Erythroblast (primary cell): ENCODE measurements at regions not wholly inside any gene's neighbourhood (a gene's known extent, or its start where the extent isn't known, plus 50 kb on each side); places are given as distances from the start of the nearest gene placed in this dataset.

Source experiments
- DNase-seq, 2 experiments: peaks; one replicate each; lab custom pipeline; 2025; lab: John Stamatoyannopoulos, UW
- GATA1 ChIP-seq: IDR thresholded peaks from 2 replicates; pipeline ENCODE4 v1.6.1; 2011; ENCODE audit warnings: low read depth, mild to moderate bottlenecking, control low read depth, low read length, moderate library complexity
- POLR2A ChIP-seq: IDR thresholded peaks from 2 replicates; pipeline ENCODE4 v1.6.1; 2011; ENCODE audit warnings: mild to moderate bottlenecking, low read length

DNA sequence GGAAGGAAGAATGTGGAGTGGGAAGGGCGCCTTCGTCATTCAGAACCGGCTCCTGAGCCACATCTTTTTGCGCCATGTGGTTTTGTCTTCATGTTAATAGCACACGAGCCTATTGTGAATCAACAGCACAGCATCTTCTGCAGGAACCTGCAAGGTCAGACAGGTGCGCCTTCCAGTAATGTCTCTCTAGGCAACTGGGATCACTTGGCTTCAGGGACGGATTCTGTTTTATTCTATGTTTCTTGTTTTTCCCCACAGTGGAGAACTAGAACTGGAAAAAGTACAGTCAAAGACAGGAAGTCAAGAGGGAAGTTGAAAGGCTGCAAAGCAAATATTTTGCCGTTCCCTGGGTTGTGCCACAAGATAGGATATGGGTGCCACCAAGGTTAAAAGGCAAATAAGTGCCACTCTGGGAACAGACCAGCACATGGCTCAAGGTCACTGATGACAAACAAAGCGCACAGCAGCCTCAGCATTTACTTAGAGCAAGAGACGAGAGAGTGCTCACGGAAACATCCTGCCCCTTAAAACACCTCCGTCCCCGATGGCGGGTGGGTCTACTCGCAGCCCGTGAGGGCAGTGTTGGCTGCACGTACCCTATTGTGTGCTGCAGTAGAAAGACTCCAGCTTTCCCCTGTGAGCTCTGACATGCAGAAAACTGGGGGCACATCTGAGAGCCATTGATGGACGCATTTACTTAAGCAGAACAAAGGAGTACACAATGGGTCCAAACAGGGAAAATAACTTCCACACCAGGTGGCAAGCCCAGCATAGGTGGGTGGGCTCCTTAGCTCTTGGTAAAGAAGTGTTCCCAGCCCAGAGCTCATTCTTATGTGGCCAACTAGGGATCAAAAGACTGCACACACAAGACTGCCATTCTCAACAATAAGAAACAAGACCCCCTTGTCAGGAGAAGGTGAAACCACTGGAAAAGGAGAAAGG lies 107.2 kb upstream of the PARD3B start:
- TF ChIP-seq GATA1 (no peak), POLR2A (no peak)
- DNase-seq: no peak

DNA sequence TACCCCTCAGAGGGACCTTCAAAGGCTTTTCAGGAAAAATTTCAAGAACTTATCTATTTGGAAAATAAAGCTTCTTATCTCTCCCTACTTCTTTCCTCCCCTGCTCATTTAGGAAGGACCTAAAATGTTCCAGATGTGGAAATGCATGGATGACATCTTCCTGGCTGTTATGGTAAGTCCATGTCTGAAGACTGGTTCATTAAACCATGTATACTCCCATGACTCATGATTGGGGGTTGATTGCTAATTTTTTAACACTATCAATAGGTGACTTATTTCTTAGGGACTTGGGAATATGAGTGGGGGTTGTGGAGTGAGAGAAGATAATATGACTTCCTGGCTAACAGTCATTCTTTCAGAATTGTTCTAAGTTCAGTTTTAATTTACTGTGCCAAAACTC lies 104.0 kb upstream of the PARD3B start:
- DNase-seq: no peak
- TF ChIP-seq POLR2A (no peak), GATA1 (no peak)

DNA sequence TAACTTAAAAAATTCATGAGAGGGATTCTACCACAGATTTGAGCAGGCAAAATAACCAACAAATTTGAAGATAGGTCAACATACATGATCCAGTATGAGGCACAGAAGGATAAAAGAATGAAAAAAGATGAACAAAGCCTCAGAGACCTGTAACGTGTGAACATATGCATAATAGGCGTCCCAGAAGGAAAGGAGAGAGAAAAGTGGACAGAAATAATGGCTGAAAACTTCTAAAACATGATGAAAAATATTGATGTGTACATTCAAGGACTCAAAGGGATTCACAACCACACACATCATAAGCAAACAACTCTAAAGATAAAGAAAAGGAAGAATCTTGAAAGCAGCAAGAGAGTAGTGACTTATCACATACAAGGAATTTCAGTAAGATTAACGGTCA lies 100.1 kb upstream of the PARD3B start:
- TF ChIP-seq POLR2A: no peak
- no peak for TF ChIP-seq GATA1
- DNase-seq: no peak

DNA sequence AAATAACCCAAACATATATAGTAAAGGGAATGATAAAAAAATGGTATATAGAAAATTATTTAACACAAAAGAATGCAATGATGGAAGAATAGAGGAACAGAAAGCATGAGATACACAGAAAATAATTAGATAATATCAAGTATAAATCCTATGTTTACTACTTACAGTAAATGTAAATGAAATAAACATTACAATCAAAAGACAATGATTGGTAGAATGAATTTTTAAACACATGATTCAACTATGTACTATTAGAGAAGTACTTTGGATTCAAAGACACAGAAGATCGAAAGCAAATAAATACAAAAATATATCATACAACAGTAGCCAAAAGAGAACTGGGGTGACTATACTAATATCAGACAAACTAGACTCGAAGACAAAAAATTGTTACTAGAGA lies 97.6 kb upstream of the PARD3B start:
- DNase-seq: no peak
- TF ChIP-seq GATA1: no peak

DNA sequence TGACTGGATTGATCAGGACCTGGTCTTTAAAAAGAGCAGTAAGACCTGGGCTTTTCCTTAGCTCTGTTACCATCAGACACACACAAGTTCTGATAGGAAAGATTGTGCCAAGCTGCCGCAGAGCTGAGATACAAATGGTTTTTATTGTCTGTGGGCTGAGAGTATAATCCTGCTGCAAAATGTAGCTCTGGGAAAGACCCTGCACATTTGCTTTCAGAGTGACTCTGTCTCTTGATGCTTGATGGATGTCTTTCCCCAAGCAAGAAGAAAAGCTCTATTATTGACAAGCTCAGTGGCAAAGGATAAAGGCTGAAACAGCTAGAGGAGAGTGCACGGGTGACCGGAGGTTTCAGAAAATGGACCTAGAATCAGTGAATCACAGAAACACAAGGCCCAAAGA lies 95.3 kb upstream of the PARD3B start:
- TF ChIP-seq GATA1 (no peak), POLR2A (no peak)
- DNase-seq: no peak

DNA sequence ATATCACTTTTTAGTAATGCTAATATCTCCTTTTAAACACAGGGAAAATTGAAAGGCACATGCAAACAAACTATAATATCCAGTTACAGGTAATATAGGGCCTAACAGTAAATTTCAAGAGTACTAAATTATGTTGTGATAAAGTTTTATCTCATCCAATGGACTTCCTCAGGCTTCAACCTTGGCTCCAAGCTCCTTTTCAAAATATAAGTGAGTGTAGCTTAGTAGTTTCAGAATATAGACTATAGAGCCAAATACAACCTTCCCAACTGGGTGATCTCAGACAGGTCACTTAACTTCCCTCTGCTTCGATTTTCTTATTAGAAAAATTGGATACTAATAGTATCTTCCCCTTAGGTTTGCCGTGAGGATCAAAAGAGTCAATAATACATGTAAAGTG lies 93.5 kb upstream of the PARD3B start:
- TF ChIP-seq POLR2A (no peak), GATA1 (no peak)
- no peak for DNase-seq

DNA sequence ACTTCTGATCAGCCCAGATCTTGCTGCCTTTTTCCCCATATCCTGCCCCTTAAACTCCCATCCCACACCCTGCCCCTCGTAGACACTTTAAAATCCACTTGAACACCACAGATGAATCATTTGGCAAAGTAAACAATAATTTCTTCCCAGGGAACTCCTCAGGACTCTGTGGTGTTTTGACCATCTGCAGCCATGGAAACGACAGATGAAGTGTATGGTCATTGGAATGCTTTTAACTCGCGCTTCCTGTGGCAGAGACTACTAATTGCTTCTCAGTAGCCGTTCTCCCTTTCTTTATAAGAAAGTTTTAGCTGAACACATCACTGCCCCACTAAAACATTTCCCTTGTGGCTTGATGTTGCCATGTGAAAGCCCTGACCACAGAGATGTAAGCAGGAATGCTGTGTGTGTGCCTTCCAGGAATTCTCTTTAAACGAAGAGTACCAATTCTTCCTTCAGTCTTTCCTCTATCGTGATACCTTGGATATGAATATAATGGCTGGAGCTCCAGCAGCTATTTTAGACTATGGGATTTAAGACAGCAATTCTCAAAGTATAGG lies 92.7 kb upstream of the PARD3B start:
- DNase-seq: no peak
- no peak for TF ChIP-seq GATA1
- no peak for TF ChIP-seq POLR2A

DNA sequence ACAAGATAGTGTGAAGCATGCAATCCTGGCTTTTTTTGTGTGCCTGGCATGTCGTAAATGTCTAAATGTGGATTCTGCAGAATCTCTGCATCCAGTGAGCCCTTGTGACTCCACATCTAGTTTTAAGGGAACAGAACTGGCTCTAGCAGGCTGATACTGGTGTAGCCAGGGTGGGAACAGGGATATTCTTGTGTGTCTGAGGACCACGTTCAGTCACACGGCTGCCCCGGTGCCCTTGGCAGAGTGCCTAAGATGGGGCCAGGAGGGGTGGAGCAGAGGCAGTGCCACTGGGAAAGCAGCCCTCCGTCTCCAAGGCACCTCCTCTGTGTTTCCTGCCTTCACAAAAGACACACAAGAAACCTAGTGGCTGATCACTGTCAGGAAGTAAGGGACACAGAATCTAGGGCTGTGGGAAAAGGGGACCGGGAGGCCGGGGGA lies 91.5 kb upstream of the PARD3B start:
- TF ChIP-seq POLR2A (no peak), GATA1 (no peak)

DNA sequence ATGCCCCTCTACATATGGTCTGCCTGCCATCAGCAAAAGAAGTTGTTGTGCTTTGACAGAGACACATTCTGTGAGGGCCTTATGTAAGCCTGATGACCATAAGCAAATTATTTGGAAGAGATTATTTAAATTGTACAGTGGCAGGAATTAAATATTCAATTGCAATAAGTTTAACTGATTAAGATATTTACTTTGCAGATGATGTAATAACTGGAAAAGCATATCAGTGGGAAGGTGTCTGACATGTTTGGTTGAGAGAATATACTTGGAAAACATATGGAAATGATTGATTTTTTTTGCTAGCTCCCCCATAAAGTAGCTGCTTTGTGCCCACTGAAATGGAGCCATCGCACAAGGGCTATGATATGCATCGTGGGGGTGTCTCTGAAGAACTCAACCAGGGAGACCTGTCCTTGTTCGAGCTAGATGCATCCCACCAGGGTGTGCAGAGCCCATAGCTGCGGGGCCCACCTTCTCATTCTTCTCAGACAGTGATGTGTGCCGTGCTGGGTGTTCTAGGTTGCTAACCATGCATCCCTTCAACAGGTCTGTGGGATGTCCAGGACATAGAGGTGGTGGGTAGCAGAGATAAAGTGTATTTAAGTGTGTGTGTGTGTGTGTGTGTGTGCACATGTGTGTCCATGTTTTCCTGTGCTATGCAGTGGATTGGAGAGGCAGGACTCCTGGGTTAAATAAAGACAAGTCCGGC lies 90.4 kb upstream of the PARD3B start:
- TF ChIP-seq GATA1 (no peak), POLR2A (no peak)
- no peak for DNase-seq

More for the DNA sequence above, 91.5 kb upstream of the PARD3B start:
- DNase-seq: no peak

DNA sequence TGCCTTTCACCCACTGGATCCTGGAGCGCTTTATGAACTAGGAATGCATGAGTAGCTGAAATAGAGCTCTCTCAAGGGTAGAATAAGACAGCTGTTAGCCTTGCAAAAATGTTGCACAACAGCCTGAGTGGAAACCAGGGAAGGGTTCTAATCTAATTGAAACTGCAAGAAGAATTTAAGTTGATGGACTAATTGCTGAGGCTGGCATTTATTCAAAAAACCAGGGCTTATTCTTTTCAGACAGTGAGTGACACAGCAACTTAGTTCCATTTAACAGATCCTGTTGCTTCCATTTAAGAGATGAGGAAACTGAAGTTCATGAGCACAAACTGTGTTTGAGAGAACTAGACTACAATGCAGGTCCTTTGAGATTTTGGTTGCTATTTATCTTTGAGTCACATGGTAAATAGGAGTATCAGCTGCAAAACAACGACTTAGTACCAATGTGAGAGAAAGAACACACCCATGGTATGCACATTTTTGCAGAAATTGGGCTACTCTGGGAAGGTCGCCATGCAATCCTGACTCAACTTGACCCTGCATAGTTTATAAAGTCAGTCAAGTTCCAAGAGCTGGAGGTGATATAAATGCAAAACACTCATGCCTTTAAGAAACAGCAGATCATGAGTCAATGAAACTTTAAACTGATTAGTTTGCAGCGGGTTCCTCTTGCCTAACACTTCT lies 76.4 kb upstream of the PARD3B start:
- TF ChIP-seq GATA1: no peak
- TF ChIP-seq POLR2A: no peak
- DNase-seq: no peak

DNA sequence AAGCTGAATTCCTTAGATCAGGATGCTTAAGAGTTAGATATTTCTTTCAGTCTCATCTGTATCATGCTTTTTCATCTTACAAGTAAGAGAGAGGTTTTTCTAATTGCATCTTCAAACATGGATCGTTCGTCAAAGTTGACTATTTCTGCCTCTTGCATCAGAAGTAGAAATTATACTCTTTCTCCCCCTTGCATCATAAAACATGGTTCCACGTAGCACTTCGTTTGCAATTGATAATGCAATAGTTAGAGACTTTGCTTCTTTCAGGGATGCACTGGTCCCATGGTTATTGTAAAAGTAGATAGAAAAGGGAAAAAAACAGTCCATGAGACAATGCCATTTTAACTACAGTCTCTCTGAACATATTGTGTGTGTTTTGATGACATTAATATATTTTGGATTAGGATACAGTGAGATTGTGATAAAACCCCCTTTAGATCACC lies 75.1 kb upstream of the PARD3B start:
- peak in 1 of 2 experiments; percentile 53 for DNase-seq
- no peak for TF ChIP-seq POLR2A
- TF ChIP-seq GATA1: no peak

DNA sequence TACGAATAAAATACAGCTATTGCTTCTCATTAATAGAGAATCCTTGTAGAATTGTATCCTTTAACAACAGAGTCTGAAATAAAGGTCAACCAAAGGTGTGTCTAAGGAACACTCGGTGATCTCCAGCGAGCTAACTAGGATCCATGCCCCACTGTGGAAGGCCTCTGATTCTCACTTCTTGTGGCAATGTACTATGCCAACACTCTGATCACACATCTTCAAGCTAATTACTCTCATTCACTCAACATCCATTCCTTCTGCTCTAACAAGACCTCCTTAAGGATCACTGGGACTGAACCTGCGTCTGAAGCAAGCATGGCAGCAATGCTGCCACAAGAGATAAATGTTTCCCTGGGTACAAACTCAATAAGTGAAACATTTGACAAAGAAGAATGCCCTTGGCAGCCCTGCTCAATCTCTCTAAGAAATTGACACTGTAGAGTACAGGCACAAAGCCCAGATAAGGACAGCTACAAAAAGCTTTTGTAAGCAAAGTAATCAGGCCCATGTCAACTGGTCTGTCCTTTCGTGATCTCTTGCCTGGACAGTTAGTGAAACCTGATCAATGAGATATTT lies 74.6 kb upstream of the PARD3B start:
- TF ChIP-seq POLR2A (no peak), GATA1 (no peak)

DNA sequence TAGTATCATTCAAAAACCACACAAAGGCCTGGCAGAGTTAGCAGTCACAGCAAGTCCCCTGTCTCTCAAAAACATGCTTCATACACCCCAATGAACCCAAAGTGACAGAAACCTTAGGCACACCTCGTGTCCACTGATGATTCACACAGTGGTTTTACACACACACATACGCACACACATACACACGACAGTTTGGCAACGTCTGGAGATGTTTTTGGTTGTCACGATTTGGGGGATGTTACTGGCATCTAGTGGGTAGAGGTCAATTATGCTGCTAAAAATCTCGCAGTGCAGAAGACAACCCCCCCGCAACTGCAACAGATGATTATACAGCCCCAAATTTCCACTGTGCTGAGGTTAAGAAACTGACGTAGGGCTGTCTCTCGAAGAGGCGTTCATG lies 72.9 kb upstream of the PARD3B start:
- no peak for DNase-seq
- TF ChIP-seq POLR2A (no peak), GATA1 (no peak)

More for the DNA sequence above, 74.6 kb upstream of the PARD3B start:
- no peak for DNase-seq
